Mammary epithelial cell (primary cell): ENCODE measurements at regions not wholly inside any gene's neighbourhood (a gene's known extent, or its start where the extent isn't known, plus 50 kb on each side); places are given as distances from the start of the nearest gene placed in this dataset.

Source experiments
- EZH2 ChIP-seq: IDR thresholded peaks from 2 replicates; pipeline ENCODE4 v1.6.1; 2012; ENCODE audit warnings: low read length, inconsistent platforms, borderline replicate concordance
- TF ChIP-seq, protein P1 (sequence below), 2 donors: IDR thresholded peaks in 1 of 2; conservative IDR thresholded peaks in 1 of 2; 2 replicates each; pipeline ENCODE4 v1.5.1; 2011 to 2012; ENCODE audit warnings: inconsistent platforms in 2 of 2, low read length in 2 of 2, mild to moderate bottlenecking in 2 of 2, control low read depth in 1 of 2, low read depth in 1 of 2; ENCODE audit not compliant: insufficient read depth in 1 of 2; ENCODE audit errors: extremely low read depth in 1 of 2

DNA sequence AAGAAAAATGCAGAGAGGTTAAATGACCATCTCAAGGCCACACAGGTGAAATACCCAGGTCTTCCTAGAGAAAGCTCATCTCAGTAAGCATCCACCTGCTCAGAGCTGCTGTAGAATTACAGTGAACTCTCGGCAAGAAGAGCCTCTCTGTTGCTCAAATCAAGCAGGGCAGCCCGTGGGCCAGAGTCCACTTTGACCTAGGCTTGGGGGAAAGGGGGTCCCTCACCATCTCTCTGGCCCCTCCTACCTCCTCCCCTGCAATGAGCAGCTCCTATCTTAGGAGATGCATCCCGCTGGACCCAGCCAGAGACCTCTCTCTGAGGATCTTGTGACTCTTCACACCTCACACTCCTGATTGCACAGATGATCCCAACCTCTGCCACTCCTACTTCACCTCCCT, 364.7 kb downstream of the PTPRU start:
- TF ChIP-seq, protein P1, sequence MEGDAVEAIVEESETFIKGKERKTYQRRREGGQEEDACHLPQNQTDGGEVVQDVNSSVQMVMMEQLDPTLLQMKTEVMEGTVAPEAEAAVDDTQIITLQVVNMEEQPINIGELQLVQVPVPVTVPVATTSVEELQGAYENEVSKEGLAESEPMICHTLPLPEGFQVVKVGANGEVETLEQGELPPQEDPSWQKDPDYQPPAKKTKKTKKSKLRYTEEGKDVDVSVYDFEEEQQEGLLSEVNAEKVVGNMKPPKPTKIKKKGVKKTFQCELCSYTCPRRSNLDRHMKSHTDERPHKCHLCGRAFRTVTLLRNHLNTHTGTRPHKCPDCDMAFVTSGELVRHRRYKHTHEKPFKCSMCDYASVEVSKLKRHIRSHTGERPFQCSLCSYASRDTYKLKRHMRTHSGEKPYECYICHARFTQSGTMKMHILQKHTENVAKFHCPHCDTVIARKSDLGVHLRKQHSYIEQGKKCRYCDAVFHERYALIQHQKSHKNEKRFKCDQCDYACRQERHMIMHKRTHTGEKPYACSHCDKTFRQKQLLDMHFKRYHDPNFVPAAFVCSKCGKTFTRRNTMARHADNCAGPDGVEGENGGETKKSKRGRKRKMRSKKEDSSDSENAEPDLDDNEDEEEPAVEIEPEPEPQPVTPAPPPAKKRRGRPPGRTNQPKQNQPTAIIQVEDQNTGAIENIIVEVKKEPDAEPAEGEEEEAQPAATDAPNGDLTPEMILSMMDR (conservative IDR thresholded peaks at IDR 0.05 in 1 of 2, IDR thresholded peaks at IDR 0.05 in 1 of 2; ENCODE audit: extremely low read depth in 1 of 2, insufficient read depth in 1 of 2, low read depth in 1 of 2, low read length in 2 of 2), result no peak
- TF ChIP-seq EZH2, result no peak
